IMR-90 (cell line): ENCODE measurements at regions not wholly inside any gene's neighbourhood (a gene's known extent, or its start where the extent isn't known, plus 50 kb on each side); places are given as distances from the start of the nearest gene placed in this dataset.

ENCODE experiments used
- BHLHE40 ChIP-seq: fragments of 150-350 bp; IDR thresholded peaks from 2 replicates; pipeline ENCODE4 v1.6.1; 2016; ENCODE audit warnings: mild to moderate bottlenecking, low read depth, low read length
- NFE2L2 ChIP-seq: fragments of 150-350 bp; IDR thresholded peaks from 2 replicates; pipeline ENCODE4 v1.6.1; 2016; ENCODE audit warnings: low read depth, mild to moderate bottlenecking, low read length
- POLR2A ChIP-seq: IDR thresholded peaks from 2 replicates; pipeline ENCODE4 v1.6.1; 2012; ENCODE audit warnings: mild to moderate bottlenecking, low read depth, low read length
- RAD21 ChIP-seq: IDR thresholded peaks from 2 replicates; pipeline ENCODE4 v1.6.1; 2012; ENCODE audit warnings: low read length, improper control_type of control experiment
- RCOR1 ChIP-seq: IDR thresholded peaks from 2 replicates; pipeline ENCODE4 v1.6.1; 2012; ENCODE audit warnings: mild to moderate bottlenecking, low read length, improper control_type of control experiment; ENCODE audit not compliant: insufficient replicate concordance
- TF ChIP-seq, protein P1 (sequence below): conservative IDR thresholded peaks from 2 replicates; pipeline ENCODE4 v1.5.1; 2012; ENCODE audit warnings: mild to moderate bottlenecking, low read depth, low read length, improper control_type of control experiment
- TF ChIP-seq, protein P2 (sequence below): fragments of 150-350 bp; IDR thresholded peaks from 2 replicates; pipeline ENCODE4 v1.6.1; 2017; ENCODE audit warnings: mild to moderate bottlenecking, antibody characterized with exemption, low read length, low read depth

DNA sequence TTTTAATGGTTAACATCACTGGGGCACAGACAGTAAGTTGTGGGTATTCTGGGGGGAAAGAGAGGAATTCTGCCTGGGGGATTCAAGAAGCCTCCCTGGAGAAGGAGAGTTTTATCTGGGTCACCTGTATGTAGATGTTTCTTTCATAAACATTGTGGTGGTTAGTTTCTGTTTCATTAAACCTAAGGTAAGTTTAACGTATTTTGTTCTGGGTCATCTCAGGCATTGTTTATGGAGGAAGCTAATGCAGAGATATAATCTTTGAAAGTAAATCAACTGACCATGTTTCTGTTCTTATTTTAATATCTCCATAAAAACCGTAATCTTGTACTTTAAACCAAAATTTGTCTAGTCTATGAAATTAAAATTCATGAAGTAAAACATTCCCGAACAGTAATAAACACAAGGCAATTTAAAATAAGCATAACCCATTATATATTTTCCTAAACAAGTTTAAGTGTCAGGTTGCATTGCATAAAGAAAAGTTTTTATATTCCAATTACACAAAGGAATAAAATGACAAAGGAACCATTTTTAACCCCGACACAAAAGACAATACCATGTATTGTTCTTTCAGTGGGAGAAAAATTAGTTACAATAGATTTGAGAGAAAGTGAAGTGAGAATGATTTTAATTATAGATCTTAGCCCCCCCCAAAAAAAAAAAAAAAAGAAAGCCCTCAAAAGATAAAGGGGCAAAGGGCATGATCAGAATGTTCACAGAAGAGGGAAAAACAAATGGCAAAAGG, 274.6 kb upstream of the TBL1XR1 start:
- TF ChIP-seq, protein P1, sequence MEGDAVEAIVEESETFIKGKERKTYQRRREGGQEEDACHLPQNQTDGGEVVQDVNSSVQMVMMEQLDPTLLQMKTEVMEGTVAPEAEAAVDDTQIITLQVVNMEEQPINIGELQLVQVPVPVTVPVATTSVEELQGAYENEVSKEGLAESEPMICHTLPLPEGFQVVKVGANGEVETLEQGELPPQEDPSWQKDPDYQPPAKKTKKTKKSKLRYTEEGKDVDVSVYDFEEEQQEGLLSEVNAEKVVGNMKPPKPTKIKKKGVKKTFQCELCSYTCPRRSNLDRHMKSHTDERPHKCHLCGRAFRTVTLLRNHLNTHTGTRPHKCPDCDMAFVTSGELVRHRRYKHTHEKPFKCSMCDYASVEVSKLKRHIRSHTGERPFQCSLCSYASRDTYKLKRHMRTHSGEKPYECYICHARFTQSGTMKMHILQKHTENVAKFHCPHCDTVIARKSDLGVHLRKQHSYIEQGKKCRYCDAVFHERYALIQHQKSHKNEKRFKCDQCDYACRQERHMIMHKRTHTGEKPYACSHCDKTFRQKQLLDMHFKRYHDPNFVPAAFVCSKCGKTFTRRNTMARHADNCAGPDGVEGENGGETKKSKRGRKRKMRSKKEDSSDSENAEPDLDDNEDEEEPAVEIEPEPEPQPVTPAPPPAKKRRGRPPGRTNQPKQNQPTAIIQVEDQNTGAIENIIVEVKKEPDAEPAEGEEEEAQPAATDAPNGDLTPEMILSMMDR = no peak
- TF ChIP-seq POLR2A = no peak
- TF ChIP-seq BHLHE40 = no peak
- TF ChIP-seq NFE2L2 = no peak
- no peak for TF ChIP-seq RCOR1
- no peak for TF ChIP-seq RAD21
- TF ChIP-seq, protein P2, sequence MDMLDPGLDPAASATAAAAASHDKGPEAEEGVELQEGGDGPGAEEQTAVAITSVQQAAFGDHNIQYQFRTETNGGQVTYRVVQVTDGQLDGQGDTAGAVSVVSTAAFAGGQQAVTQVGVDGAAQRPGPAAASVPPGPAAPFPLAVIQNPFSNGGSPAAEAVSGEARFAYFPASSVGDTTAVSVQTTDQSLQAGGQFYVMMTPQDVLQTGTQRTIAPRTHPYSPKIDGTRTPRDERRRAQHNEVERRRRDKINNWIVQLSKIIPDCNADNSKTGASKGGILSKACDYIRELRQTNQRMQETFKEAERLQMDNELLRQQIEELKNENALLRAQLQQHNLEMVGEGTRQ = no peak
